PC-9 (cell line): ENCODE measurements at regions not wholly inside any gene's neighbourhood (a gene's known extent, or its start where the extent isn't known, plus 50 kb on each side); places are given as distances from the start of the nearest gene placed in this dataset.

Experiments used
- EZH2 ChIP-seq: fragments of 200-600 bp; sonication (generic); IDR thresholded peaks from 2 replicates; pipeline ENCODE4 v1.8.0; 2017; ENCODE audit warnings: antibody characterized with exemption, low read depth
- TF ChIP-seq, protein P1 (sequence below): fragments of 200-600 bp; sonication (generic); conservative IDR thresholded peaks from 2 replicates; pipeline ENCODE4 v1.6.1; 2017; ENCODE audit warnings: mixed run types, antibody characterized with exemption, mild to moderate bottlenecking, moderate library complexity

DNA sequence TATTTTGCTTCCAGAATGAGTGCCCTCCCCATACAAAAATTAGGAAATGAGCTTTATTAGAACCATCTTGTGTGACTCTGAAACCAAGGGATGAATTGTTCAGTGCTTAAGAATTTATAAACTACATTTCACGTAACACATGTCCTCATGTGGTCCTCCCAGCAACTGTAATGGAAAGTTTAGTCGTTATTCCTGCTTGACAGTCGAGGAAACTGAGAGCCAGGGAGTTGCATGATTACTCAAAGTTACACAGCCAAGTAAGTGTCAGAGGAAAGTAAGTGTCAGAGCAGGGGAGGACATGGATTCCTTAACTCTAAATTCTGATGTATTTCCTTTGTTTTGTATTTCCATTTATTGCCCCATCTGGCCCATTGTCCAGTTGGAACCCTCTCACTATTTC, 453.9 kb downstream of the FUT8 start:
- TF ChIP-seq, protein P1, sequence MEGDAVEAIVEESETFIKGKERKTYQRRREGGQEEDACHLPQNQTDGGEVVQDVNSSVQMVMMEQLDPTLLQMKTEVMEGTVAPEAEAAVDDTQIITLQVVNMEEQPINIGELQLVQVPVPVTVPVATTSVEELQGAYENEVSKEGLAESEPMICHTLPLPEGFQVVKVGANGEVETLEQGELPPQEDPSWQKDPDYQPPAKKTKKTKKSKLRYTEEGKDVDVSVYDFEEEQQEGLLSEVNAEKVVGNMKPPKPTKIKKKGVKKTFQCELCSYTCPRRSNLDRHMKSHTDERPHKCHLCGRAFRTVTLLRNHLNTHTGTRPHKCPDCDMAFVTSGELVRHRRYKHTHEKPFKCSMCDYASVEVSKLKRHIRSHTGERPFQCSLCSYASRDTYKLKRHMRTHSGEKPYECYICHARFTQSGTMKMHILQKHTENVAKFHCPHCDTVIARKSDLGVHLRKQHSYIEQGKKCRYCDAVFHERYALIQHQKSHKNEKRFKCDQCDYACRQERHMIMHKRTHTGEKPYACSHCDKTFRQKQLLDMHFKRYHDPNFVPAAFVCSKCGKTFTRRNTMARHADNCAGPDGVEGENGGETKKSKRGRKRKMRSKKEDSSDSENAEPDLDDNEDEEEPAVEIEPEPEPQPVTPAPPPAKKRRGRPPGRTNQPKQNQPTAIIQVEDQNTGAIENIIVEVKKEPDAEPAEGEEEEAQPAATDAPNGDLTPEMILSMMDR, result no peak
- TF ChIP-seq EZH2, result no peak
